K562 (cell line): ENCODE measurements at regions not wholly inside any gene's neighbourhood (a gene's known extent, or its start where the extent isn't known, plus 50 kb on each side); places are given as distances from the start of the nearest gene placed in this dataset.

ENCODE experiments used
- ARID1B ChIP-seq: fragments of 450-650 bp; IDR thresholded peaks from 2 replicates; pipeline ENCODE4 v1.6.1; 2016; ENCODE audit warnings: antibody characterized with exemption, mild to moderate bottlenecking, inconsistent platforms
- CBFA2T2 ChIP-seq: fragments of 450-650 bp; conservative IDR thresholded peaks from 2 replicates; pipeline ENCODE4 v1.6.1; 2017; ENCODE audit warnings: mild to moderate bottlenecking
- CBFA2T3 ChIP-seq: fragments of 450-650 bp; IDR thresholded peaks from 2 replicates; pipeline ENCODE4 v1.6.1; 2017
- JUND ChIP-seq, 2 experiments: IDR thresholded peaks; 2 replicates in 1 of 2; 3 replicates in 1 of 2; pipeline ENCODE4 v1.6.1; 2011; ENCODE audit warnings: borderline replicate concordance in 2 of 2, low read depth in 2 of 2, low read length in 2 of 2, improper control_type of control experiment in 1 of 2, missing biosample characterization in 1 of 2, missing genetic modification characterization in 1 of 2, missing genetic modification reagents in 1 of 2
- KDM1A ChIP-seq, 2 experiments: fragments of 450-650 bp; IDR thresholded peaks; 2 replicates each; pipeline ENCODE4 v1.6.1; 2016; ENCODE audit warnings: mild to moderate bottlenecking in 2 of 2
- KDM2B ChIP-seq: fragments of 250-450 bp; sonication (Bioruptor Pico); IDR thresholded peaks from 2 replicates; pipeline ENCODE4 v1.8.0; 2021; ENCODE audit warnings: mild to moderate bottlenecking, moderate library complexity
- MEIS2 ChIP-seq: fragments of 450-650 bp; IDR thresholded peaks from 2 replicates; pipeline ENCODE4 v1.6.1; 2014; ENCODE audit warnings: mild to moderate bottlenecking; ENCODE audit not compliant: partially characterized antibody
- MYC ChIP-seq, 2 experiments: fragments of 250-450 bp in 1 of 2; sonication (Bioruptor Pico) in 1 of 2; IDR thresholded peaks; 2 replicates each; pipeline versions ENCODE4 v1.5.1 to v1.6.1; 2012 to 2021; ENCODE audit warnings: low read depth in 2 of 2, borderline replicate concordance in 1 of 2, improper control_type of control experiment in 1 of 2, low read length in 1 of 2, mild to moderate bottlenecking in 1 of 2, moderate library complexity in 1 of 2
- PYGO2 ChIP-seq: fragments of 450-650 bp; IDR thresholded peaks from 2 replicates; pipeline ENCODE4 v1.6.1; 2016; ENCODE audit warnings: mild to moderate bottlenecking, missing genetic modification characterization, moderate library complexity, missing compliant biosample characterization
- RCOR1 ChIP-seq, 2 experiments: IDR thresholded peaks; 2 replicates each; pipeline ENCODE4 v1.6.1; 2012; ENCODE audit warnings: low read depth in 2 of 2, low read length in 2 of 2, borderline replicate concordance in 1 of 2, improper control_type of control experiment in 1 of 2
- TEAD4 ChIP-seq, 2 experiments: sonication (generic) in 1 of 2; formaldehyde crosslinking in 1 of 2; IDR thresholded peaks; 2 replicates each; pipeline versions ENCODE4 v1.6.1 to v1.8.0; 2012 to 2022; ENCODE audit warnings: borderline replicate concordance in 1 of 2, inconsistent platforms in 1 of 2, low read length in 1 of 2, mild to moderate bottlenecking in 1 of 2, missing genetic modification reagents in 1 of 2
- ZNF316 ChIP-seq: fragments of 450-650 bp; IDR thresholded peaks from 2 replicates; pipeline ENCODE4 v1.6.1; 2016
- ZNF766 ChIP-seq: fragments of 200-800 bp; sonication (Bioruptor generic); conservative IDR thresholded peaks from 2 replicates; pipeline ENCODE4 v1.6.1; 2016; ENCODE audit warnings: missing genetic modification characterization, missing compliant biosample characterization
- ZNF785 ChIP-seq: fragments of 250-450 bp; sonication (Bioruptor Pico); IDR thresholded peaks from 2 replicates; pipeline ENCODE4 v1.4.0; 2020; ENCODE audit warnings: mild to moderate bottlenecking
- TF ChIP-seq, protein P1 (sequence below): sonication (generic); IDR thresholded peaks from 2 replicates; pipeline ENCODE4 v1.6.1; 2016
- TF ChIP-seq, protein P2 (sequence below): fragments of 450-650 bp; formaldehyde crosslinking; conservative IDR thresholded peaks from 2 replicates; pipeline ENCODE4 v1.4.0; 2022; ENCODE audit warnings: mild to moderate bottlenecking, missing genetic modification characterization
- TF ChIP-seq, protein P3 (sequence below): fragments of 250-450 bp; sonication (Bioruptor Pico); IDR thresholded peaks from 2 replicates; pipeline ENCODE4 v1.5.1; 2021; ENCODE audit warnings: mild to moderate bottlenecking
- TF ChIP-seq, protein P4 (sequence below): fragments of 250-450 bp; sonication (Bioruptor Pico); IDR thresholded peaks from 2 replicates; pipeline ENCODE4 v1.4.0; 2020

DNA sequence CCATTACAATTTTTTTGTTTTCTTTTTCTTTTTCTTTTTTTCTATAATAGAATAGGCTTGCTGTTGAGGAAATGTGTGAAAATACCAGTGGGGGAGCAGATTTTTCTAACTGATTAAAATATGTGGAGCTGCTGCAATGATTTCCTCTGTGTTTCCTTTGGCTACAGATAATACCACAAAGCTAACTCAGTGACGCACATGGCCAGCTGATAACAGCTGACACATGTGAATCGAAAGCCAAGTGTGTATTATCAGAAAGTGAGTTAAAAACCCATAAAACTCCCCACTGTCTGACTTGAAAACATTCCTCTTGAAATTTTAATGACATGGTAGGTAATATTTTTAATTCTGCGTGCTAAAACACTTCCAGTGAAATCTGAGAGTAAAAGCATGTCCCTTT is 70.8 kb upstream of the AHI1 start (continued):
- TF ChIP-seq, protein P1, sequence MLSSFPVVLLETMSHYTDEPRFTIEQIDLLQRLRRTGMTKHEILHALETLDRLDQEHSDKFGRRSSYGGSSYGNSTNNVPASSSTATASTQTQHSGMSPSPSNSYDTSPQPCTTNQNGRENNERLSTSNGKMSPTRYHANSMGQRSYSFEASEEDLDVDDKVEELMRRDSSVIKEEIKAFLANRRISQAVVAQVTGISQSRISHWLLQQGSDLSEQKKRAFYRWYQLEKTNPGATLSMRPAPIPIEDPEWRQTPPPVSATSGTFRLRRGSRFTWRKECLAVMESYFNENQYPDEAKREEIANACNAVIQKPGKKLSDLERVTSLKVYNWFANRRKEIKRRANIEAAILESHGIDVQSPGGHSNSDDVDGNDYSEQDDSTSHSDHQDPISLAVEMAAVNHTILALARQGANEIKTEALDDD = no peak
- TF ChIP-seq RCOR1 (IDR thresholded peaks at IDR 0.05; ENCODE audit: borderline replicate concordance in 1 of 2, low read depth in 2 of 2, low read length in 2 of 2) (peak in 1 of 2 experiments; percentile 80; a peak in 2 of 4 replicates), KDM2B (CRISPR knock-in tag) (no peak), CBFA2T3 (peak; percentile 78), ZNF316 (peak; percentile 29; the same call in 1 of the 2 replicates), JUND (IDR thresholded peaks at IDR 0.05; ENCODE audit: borderline replicate concordance, low read depth, low read length) (peak; percentile 46; the same call in 1 of the 2 replicates), JUND (tag; IDR thresholded peaks at IDR 0.05; ENCODE audit: borderline replicate concordance, low read depth, low read length) (no peak; the same call in 2 of the 3 replicates), CBFA2T2 (peak; percentile 59), PYGO2 (peak; percentile 39; the same call in 1 of the 2 replicates), ARID1B (peak; percentile 50), MEIS2 (peak; percentile 14), MYC (IDR thresholded peaks at IDR 0.05; ENCODE audit: low read depth, low read length) (peak; percentile 60), MYC (CRISPR knock-in tag; IDR thresholded peaks at IDR 0.05; ENCODE audit: borderline replicate concordance, low read depth) (no peak), TEAD4 (IDR thresholded peaks at IDR 0.05; ENCODE audit: low read length) (peak; percentile 65), TEAD4 (CRISPR knock-in tag; IDR thresholded peaks at IDR 0.05; ENCODE audit: borderline replicate concordance) (no peak), ZNF766 (CRISPR knock-in tag) (peak; percentile 58; the same call in 1 of the 2 replicates), ZNF785 (CRISPR knock-in tag) (no peak), KDM1A (IDR thresholded peaks at IDR 0.05) (peak in 1 of 2 experiments; percentile 56; a peak in 1 of 4 replicates)
- TF ChIP-seq, protein P2, sequence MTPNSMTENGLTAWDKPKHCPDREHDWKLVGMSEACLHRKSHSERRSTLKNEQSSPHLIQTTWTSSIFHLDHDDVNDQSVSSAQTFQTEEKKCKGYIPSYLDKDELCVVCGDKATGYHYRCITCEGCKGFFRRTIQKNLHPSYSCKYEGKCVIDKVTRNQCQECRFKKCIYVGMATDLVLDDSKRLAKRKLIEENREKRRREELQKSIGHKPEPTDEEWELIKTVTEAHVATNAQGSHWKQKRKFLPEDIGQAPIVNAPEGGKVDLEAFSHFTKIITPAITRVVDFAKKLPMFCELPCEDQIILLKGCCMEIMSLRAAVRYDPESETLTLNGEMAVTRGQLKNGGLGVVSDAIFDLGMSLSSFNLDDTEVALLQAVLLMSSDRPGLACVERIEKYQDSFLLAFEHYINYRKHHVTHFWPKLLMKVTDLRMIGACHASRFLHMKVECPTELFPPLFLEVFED (CRISPR knock-in tag) = no peak
- TF ChIP-seq, protein P3, sequence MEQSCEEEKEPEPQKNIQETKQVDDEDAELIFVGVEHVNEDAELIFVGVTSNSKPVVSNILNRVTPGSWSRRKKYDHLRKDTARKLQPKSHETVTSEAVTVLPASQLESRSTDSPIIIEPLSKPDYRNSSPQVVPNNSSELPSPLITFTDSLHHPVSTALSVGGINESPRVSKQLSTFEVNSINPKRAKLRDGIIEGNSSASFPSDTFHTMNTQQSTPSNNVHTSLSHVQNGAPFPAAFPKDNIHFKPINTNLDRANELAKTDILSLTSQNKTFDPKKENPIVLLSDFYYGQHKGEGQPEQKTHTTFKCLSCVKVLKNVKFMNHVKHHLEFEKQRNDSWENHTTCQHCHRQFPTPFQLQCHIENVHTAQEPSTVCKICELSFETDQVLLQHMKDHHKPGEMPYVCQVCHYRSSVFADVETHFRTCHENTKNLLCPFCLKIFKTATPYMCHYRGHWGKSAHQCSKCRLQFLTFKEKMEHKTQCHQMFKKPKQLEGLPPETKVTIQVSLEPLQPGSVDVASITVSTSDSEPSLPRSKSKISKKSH (CRISPR knock-in tag) = no peak
- TF ChIP-seq, protein P4, sequence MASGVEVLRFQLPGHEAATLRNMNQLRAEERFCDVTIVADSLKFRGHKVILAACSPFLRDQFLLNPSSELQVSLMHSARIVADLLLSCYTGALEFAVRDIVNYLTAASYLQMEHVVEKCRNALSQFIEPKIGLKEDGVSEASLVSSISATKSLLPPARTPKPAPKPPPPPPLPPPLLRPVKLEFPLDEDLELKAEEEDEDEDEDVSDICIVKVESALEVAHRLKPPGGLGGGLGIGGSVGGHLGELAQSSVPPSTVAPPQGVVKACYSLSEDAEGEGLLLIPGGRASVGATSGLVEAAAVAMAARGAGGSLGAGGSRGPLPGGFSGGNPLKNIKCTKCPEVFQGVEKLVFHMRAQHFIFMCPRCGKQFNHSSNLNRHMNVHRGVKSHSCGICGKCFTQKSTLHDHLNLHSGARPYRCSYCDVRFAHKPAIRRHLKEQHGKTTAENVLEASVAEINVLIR = peak; percentile 83
